Common myeloid progenitor, CD34-positive (primary cell): ENCODE measurements at regions not wholly inside any gene's neighbourhood (a gene's known extent, or its start where the extent isn't known, plus 50 kb on each side); places are given as distances from the start of the nearest gene placed in this dataset.

Experiments
- CTCF ChIA-PET: fragments of 350-600 bp; sonication (Branson Sonifier 250); formaldehyde crosslinking; loops from one replicate; lab custom pipeline; 2021; ENCODE audit warnings: antibody characterized with exemption; lab: Charles Lee
- POLR2A ChIA-PET: fragments of 350-600 bp; sonication (Branson Sonifier 250); formaldehyde crosslinking; loops from one replicate; lab custom pipeline; 2021; ENCODE audit warnings: antibody characterized with exemption; lab: Charles Lee
- DNase-seq, 3 donors: peaks; one replicate each; pipeline versions ENCODE4 v3.0.0 to v3.0.0-alpha.2; 2013
- H3K27ac ChIP-seq, 2 experiments: 1 replicate in 1 of 2; 2 replicates in 1 of 2; pipeline ENCODE4 v1.7.0; 2013; ENCODE audit warnings: inconsistent platforms in 2 of 2, low read length in 2 of 2, mild to moderate bottlenecking in 2 of 2, low read depth in 1 of 2, moderate library complexity in 1 of 2; ENCODE audit not compliant: severe bottlenecking in 2 of 2, insufficient read depth in 1 of 2, poor library complexity in 1 of 2
- H3K27me3 ChIP-seq, 5 experiments: replicated peaks in 2 of 5; 1 replicate in 3 of 5; 2 replicates in 2 of 5; pipeline versions ENCODE4 v1.6.1 to v1.7.0; 2013; ENCODE audit warnings: low read length in 4 of 5, mild to moderate bottlenecking in 2 of 5, moderate library complexity in 2 of 5, inconsistent platforms in 1 of 5; ENCODE audit not compliant: insufficient read depth in 5 of 5, control insufficient read depth in 4 of 5
- H3K36me3 ChIP-seq, 4 experiments: 1 replicate in 2 of 4; 2 replicates in 2 of 4; pipeline versions ENCODE4 v1.6.1 to v1.7.0; 2013; ENCODE audit warnings: low read length in 3 of 4, control low read depth in 1 of 4, mild to moderate bottlenecking in 1 of 4; ENCODE audit not compliant: control insufficient read depth in 4 of 4, insufficient read depth in 4 of 4
- H3K4me1 ChIP-seq, 4 experiments: 1 replicate in 3 of 4; 2 replicates in 1 of 4; pipeline versions ENCODE4 v1.6.1 to v1.7.1; 2013; ENCODE audit warnings: low read length in 3 of 4, mild to moderate bottlenecking in 3 of 4, control low read depth in 1 of 4, inconsistent platforms in 1 of 4, moderate library complexity in 1 of 4; ENCODE audit not compliant: control insufficient read depth in 4 of 4, insufficient read depth in 4 of 4; ENCODE audit errors: control extremely low read depth in 1 of 4
- H3K4me3 ChIP-seq, 7 experiments: 1 replicate in 4 of 7; 2 replicates in 3 of 7; pipeline versions ENCODE4 v1.5.1 to v1.7.0; 2013; ENCODE audit warnings: mild to moderate bottlenecking in 7 of 7, low read length in 6 of 7, moderate library complexity in 6 of 7, inconsistent platforms in 2 of 7, low read depth in 2 of 7, control low read depth in 1 of 7; ENCODE audit not compliant: insufficient read depth in 4 of 7, control insufficient read depth in 1 of 7; ENCODE audit errors: extremely low read depth in 1 of 7
- H3K9me3 ChIP-seq, 5 experiments: 1 replicate in 4 of 5; 2 replicates in 1 of 5; pipeline versions ENCODE4 v1.6.1 to v1.7.1; 2013; ENCODE audit warnings: low read length in 4 of 5, mild to moderate bottlenecking in 2 of 5, inconsistent platforms in 1 of 5, low read depth in 1 of 5, moderate library complexity in 1 of 5; ENCODE audit not compliant: control insufficient read depth in 4 of 5, insufficient read depth in 2 of 5; ENCODE audit errors: control extremely low read depth in 1 of 5
- WGBS: methylation state at CpG from one replicate; pipeline ENCODE4 v1.1.5; 2013; ENCODE audit not compliant: insufficient coverage; 5-methylcytosine and 5-hydroxymethylcytosine counted together

DNA sequence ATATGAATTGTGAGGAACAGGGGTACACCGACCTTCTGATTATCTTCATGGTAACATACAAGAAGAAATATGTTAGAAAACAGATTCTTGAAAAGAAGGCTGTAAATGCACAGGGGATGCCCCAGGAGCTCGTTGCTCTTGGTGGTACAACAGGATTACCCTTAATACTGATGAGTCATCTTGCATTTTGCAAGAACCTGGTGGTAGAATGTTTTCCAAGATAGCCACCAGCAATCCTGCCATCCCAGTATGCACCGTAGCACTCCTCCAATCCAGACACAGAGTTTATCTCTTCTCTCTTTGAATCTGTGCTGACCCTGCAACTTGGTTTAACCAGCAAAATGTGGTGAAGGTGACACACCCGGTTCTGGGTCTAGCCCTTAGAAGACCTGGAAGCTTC, 238.3 kb downstream of the EN1 start:
- no peaks in the 10 kb centered on the region for H3K36me3 ChIP-seq
- no peak overlapping the region for H3K4me3 ChIP-seq
- H3K9me3 ChIP-seq: peaks cover 0 to 2% (median 0%) of the 10 kb centered on the region in 5 experiments
- peaks cover 0 to 3% (median 0%) of the 10 kb centered on the region in 5 experiments for H3K27me3 ChIP-seq
- ChIA-PET CTCF (no interaction called here), POLR2A (no interaction called here)
- H3K4me1 ChIP-seq: no peaks in the 10 kb centered on the region
- DNase-seq: no peak
- 72% methylated on average over 3 of the region's 4 CpGs for WGBS
- no peak overlapping the region for H3K27ac ChIP-seq

DNA sequence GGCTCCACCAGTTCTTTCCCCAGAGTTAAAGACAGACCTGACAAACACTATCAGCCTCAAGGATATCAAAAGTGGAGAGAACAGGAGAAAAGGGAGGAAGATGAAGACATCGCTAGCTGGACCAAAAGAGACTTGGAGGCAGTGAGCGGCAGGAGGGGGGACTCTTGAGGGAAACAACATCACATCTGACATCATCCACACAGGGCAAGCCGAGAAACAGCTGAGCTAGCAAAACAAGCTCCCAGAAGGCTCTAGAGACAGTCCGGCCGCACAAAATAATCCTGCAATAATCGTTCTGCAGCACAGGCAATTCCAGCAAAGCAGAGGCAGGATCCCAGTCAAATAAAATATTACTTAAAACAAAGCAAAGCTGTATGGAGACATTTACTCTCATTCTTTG, 239.8 kb downstream of the EN1 start:
- Histone ChIP-seq H3K27ac (no peak overlapping the region), H3K36me3 (no peaks in the 10 kb centered on the region), H3K27me3 (peaks cover 0 to 5% (median 0%) of the 10 kb centered on the region in 5 experiments), H3K4me3 (no peak overlapping the region), H3K9me3 (peaks cover 0 to 2% (median 0%) of the 10 kb centered on the region in 5 experiments), H3K4me1 (no peaks in the 10 kb centered on the region)
- POLR2A ChIA-PET: no interaction called here
- no peak for DNase-seq
- CTCF ChIA-PET: no interaction called here
- WGBS: 95% methylated on average over 3 of the region's 6 CpGs

DNA sequence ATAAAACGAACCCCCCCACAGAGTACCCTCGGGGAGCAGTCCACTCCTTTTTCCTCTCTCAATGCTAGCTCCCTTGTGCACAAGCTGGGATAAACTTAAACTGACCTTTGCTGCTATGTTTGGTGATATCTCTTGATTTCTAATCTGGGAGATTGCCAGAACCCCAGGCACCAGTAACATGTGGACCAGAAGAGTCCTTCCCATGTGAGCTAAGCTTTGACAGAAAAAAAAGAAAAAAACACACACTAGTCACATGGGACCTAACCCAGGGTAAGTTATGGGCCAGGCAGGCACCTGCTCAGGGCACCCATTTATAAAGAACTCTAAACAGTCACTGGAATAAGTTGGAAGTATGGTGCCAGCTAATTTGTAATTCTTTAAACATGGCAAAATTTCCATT, 242.6 kb downstream of the EN1 start:
- DNase-seq: no peak
- Histone ChIP-seq H3K27ac (no peak overlapping the region), H3K4me3 (no peak overlapping the region), H3K9me3 (peaks cover 0 to 2% (median 0%) of the 10 kb centered on the region in 5 experiments), H3K36me3 (no peaks in the 10 kb centered on the region), H3K4me1 (no peaks in the 10 kb centered on the region), H3K27me3 (peaks cover 0 to 5% (median 0%) of the 10 kb centered on the region in 5 experiments)
- ChIA-PET CTCF (no interaction called here), POLR2A (no interaction called here)
- WGBS: no CpG with 5 or more reads among the region's 2 CpGs

DNA sequence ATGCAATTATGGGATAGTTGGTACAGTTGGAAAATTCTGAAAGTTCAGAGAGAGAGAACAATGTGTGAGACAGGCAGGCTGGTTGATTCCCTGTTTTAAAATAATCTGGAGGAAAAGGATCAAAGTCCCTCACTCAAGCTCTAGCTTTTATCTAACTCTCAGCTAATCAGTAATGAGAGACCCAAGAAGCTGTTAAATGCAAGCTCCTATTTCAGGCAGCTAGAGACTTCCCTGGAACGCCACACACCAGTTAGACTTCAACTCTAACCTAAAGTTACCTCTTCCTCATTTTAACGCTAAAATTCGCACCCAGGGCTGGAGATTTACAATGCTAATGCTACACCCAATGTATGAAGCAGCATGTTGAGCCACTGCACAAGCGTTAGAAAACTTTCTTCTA, 243.1 kb downstream of the EN1 start:
- ChIA-PET POLR2A (no interaction called here), CTCF (no interaction called here)
- H3K4me3 ChIP-seq: no peak overlapping the region
- peaks cover 0 to 5% (median 0%) of the 10 kb centered on the region in 5 experiments for H3K27me3 ChIP-seq
- 58% methylated on average over 4 of the region's 4 CpGs for WGBS
- H3K36me3 ChIP-seq: no peaks in the 10 kb centered on the region
- no peak for DNase-seq
- H3K27ac ChIP-seq: no peak overlapping the region
- no peaks in the 10 kb centered on the region for H3K4me1 ChIP-seq
- H3K9me3 ChIP-seq: peaks cover 0 to 2% (median 0%) of the 10 kb centered on the region in 5 experiments

DNA sequence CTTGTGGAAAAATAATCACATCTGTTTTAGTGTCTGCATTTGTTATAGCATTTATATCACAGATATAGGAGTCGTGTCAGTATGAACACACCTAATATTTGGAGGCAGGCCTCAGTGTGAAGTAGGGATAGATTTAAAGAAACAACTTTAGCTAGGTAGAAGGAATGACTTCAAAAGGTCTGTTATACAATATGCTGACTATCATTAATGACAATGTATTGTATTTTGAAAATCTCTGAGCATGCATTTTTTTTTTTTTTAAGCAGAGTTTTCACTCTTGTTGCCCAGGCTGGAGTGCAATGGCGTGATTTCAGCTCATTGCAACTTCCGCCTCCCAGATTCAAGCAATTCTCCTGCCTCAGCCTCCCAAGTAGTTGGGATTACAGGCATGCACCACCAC, 248.3 kb downstream of the EN1 start:
- no peak overlapping the region for H3K27ac ChIP-seq
- H3K9me3 ChIP-seq: peaks cover 0 to 4% (median 0%) of the 10 kb centered on the region in 5 experiments
- no peaks in the 10 kb centered on the region for H3K36me3 ChIP-seq
- H3K4me1 ChIP-seq: no peaks in the 10 kb centered on the region
- no CpG with 5 or more reads among the region's 3 CpGs for WGBS
- CTCF ChIA-PET: no interaction called here
- no peak overlapping the region for H3K4me3 ChIP-seq
- POLR2A ChIA-PET: no interaction called here
- DNase-seq: no peak
- peaks cover 0 to 3% (median 0%) of the 10 kb centered on the region in 5 experiments for H3K27me3 ChIP-seq

DNA sequence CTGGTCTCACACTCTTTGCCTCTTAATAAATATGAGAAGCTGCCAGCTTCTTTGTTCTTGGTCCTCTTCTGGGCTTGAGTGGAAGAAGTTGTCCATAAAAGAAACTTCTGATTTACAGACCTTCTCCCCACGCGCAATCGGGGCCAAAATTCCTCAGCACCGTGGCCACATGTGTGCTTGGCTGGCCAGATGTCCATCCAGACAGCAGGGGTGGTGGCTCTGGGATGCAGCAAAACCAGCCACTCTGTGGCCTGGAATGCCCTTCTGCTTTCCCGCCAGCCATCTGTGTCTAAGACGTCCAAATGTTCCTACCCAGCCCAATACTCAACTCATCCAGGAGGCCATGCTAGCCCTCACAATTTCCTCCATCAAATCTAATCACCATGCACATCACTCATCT, 250.8 kb downstream of the EN1 start:
- POLR2A ChIA-PET: no interaction called here
- H3K4me1 ChIP-seq: no peaks in the 10 kb centered on the region
- no peak overlapping the region for H3K27ac ChIP-seq
- no peak for DNase-seq
- CTCF ChIA-PET: no interaction called here
- H3K36me3 ChIP-seq: no peaks in the 10 kb centered on the region
- peaks cover 0 to 4% (median 0%) of the 10 kb centered on the region in 5 experiments for H3K9me3 ChIP-seq
- H3K27me3 ChIP-seq: no peaks in the 10 kb centered on the region
- no peak overlapping the region for H3K4me3 ChIP-seq
- WGBS: 98% methylated on average over 6 of the region's 6 CpGs

DNA sequence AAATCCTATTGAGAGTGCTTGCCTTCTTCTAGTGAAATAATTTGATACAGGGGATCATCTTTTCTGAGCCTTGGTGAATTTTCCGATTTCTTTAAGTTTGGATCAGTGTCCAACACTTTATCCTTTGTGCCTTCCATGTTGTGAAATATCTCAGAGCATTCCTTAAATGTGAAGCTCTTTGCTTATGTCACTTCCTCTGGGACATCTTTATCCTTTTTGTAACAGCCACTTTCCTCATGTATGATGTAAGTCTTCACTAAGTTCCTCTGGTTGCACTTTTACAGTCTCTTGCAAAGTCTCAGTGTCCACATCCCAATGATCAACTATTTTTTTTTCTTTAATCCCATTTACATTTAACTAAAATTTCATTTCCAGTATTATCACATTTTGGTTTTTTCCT, 254.2 kb downstream of the EN1 start:
- H3K36me3 ChIP-seq: no peaks in the 10 kb centered on the region

More for the DNA sequence above, 254.2 kb downstream of the EN1 start:
- H3K4me1 ChIP-seq: no peaks in the 10 kb centered on the region
- no CpG with 5 or more reads among the region's 1 CpG for WGBS
- H3K9me3 ChIP-seq: peaks cover 0 to 3% (median 0%) of the 10 kb centered on the region in 5 experiments
- H3K27me3 ChIP-seq: peaks cover 0 to 2% (median 0%) of the 10 kb centered on the region in 5 experiments
- H3K27ac ChIP-seq: no peak overlapping the region
- DNase-seq: no peak
- POLR2A ChIA-PET: no interaction called here
- CTCF ChIA-PET: no interaction called here
- H3K4me3 ChIP-seq: no peak overlapping the region
